Hepatocyte (in vitro differentiated cells): ENCODE measurements at regions not wholly inside any gene's neighbourhood (a gene's known extent, or its start where the extent isn't known, plus 50 kb on each side); places are given as distances from the start of the nearest gene placed in this dataset.

ENCODE experiments used
- DNase-seq: peaks from one replicate; pipeline ENCODE4 v3.0.0-alpha.2; 2016; ENCODE audit warnings: low spot score
- H2AFZ ChIP-seq: fragments of 200-600 bp; sonication (generic); 2 replicates; pipeline ENCODE4 v1.6.0; 2016; ENCODE audit warnings: antibody characterized with exemption, mild to moderate bottlenecking
- H3K27ac ChIP-seq: fragments of 200-600 bp; sonication (generic); 2 replicates; pipeline ENCODE4 v1.5.1; 2016; ENCODE audit warnings: mild to moderate bottlenecking
- H3K27me3 ChIP-seq: fragments of 200-600 bp; sonication (generic); 2 replicates; pipeline ENCODE4 v1.6.1; 2016
- H3K36me3 ChIP-seq: fragments of 200-600 bp; sonication (generic); replicated peaks from 2 replicates; pipeline ENCODE4 v1.5.1; 2016; ENCODE audit warnings: low read depth; ENCODE audit not compliant: insufficient read depth
- H3K4me1 ChIP-seq: fragments of 200-600 bp; sonication (generic); 2 replicates; pipeline ENCODE4 v1.5.1; 2016; ENCODE audit warnings: mild to moderate bottlenecking, moderate library complexity; ENCODE audit not compliant: insufficient read depth
- H3K4me2 ChIP-seq: fragments of 200-600 bp; sonication (generic); 2 replicates; pipeline ENCODE4 v1.6.0; 2016
- H3K4me3 ChIP-seq: fragments of 200-600 bp; sonication (generic); 2 replicates; pipeline ENCODE4 v1.5.1; 2016; ENCODE audit warnings: mild to moderate bottlenecking
- H3K79me2 ChIP-seq: fragments of 200-600 bp; sonication (generic); 2 replicates; pipeline ENCODE4 v1.6.0; 2017; ENCODE audit warnings: mild to moderate bottlenecking
- H3K9me2 ChIP-seq: fragments of 200-600 bp; sonication (generic); replicated peaks from 2 replicates; pipeline ENCODE4 v1.6.0; 2017; ENCODE audit warnings: mild to moderate bottlenecking; ENCODE audit not compliant: insufficient read depth
- H3K9me3 ChIP-seq: fragments of 200-600 bp; sonication (generic); 2 replicates; pipeline ENCODE4 v1.5.1; 2016; ENCODE audit warnings: low read depth, mild to moderate bottlenecking
- H4K20me1 ChIP-seq: fragments of 200-600 bp; sonication (generic); 2 replicates; pipeline ENCODE4 v1.6.0; 2016; ENCODE audit warnings: mild to moderate bottlenecking; ENCODE audit not compliant: insufficient read depth, poor library complexity, severe bottlenecking
- CTCF ChIP-seq: fragments of 200-600 bp; sonication (generic); IDR thresholded peaks from 2 replicates; pipeline ENCODE4 v1.5.1; 2016; ENCODE audit warnings: antibody characterized with exemption, mild to moderate bottlenecking; ENCODE audit not compliant: poor library complexity
- EZH2 ChIP-seq: fragments of 200-600 bp; sonication (generic); IDR thresholded peaks from 2 replicates; pipeline ENCODE4 v1.6.1; 2016; ENCODE audit warnings: antibody characterized with exemption, mild to moderate bottlenecking, borderline replicate concordance
- EZH2phosphoT487 ChIP-seq: fragments of 200-600 bp; sonication (generic); IDR thresholded peaks from one replicate; pipeline ENCODE4 v1.6.1; 2018; ENCODE audit warnings: antibody characterized with exemption, mild to moderate bottlenecking, low read depth, moderate library complexity; ENCODE audit not compliant: unreplicated experiment, severe bottlenecking
- WGBS: methylation state at CpG from one replicate; pipeline ENCODE4 v1.1.6; 2016; ENCODE audit warnings: low lambda C conversion rate; ENCODE audit errors: missing lambda C conversion rate; 5-methylcytosine and 5-hydroxymethylcytosine counted together

- Histone ChIP-seq H4K20me1 (no peaks in the 10 kb centered on the region), H3K79me2 (no peaks in the 10 kb centered on the region), H3K4me1 (no peaks in the 10 kb centered on the region), H3K27me3 (no peaks in the 10 kb centered on the region), H3K9me2 (no peaks in the 10 kb centered on the region), H3K27ac (no peak overlapping the region), H2AFZ (no peak overlapping the region), H3K4me3 (no peak overlapping the region), H3K9me3 (no peaks in the 10 kb centered on the region), H3K4me2 (no peak overlapping the region), H3K36me3 (no peaks in the 10 kb centered on the region)
- WGBS = 88% methylated on average over 4 of the region's 4 CpGs
- DNase-seq = no peak
- TF ChIP-seq EZH2 = no peak
- TF ChIP-seq EZH2phosphoT487 = no peak
- no peak for TF ChIP-seq CTCF
Observed at GRCh38 chr3:118813472-118813871, 221.2 kb downstream of the IGSF11 start.

- 22% methylated on average over 5 of the region's 5 CpGs for WGBS
- no peaks in the 10 kb centered on the region for H3K9me2 ChIP-seq
- no peaks in the 10 kb centered on the region for H3K79me2 ChIP-seq
- H3K4me1 ChIP-seq = no peaks in the 10 kb centered on the region
- H3K27me3 ChIP-seq = no peaks in the 10 kb centered on the region
- no peaks in the 10 kb centered on the region for H3K9me3 ChIP-seq
- H3K27ac ChIP-seq = no peak overlapping the region
- no peaks in the 10 kb centered on the region for H4K20me1 ChIP-seq
- DNase-seq = peak; percentile 83
- H3K4me3 ChIP-seq = no peak overlapping the region
- no peak for TF ChIP-seq EZH2
- peak; percentile 92 for TF ChIP-seq CTCF
- H3K36me3 ChIP-seq = no peaks in the 10 kb centered on the region
- H3K4me2 ChIP-seq = peak overlapping the region; percentile 39
- H2AFZ ChIP-seq = no peak overlapping the region
Observed at GRCh38 chr3:118817748-118818165, 216.9 kb downstream of the IGSF11 start.

- no peak overlapping the region for H2AFZ ChIP-seq
Observed at GRCh38 chr3:118818386-118818785, 216.3 kb downstream of the IGSF11 start.

More at GRCh38 chr3:118818386-118818785, 216.3 kb downstream of the IGSF11 start:
- H3K4me1 ChIP-seq = no peaks in the 10 kb centered on the region
- H4K20me1 ChIP-seq = no peaks in the 10 kb centered on the region
- H3K9me2 ChIP-seq = no peaks in the 10 kb centered on the region
- no peak for DNase-seq
- no peak overlapping the region for H3K4me3 ChIP-seq
- H3K79me2 ChIP-seq = no peaks in the 10 kb centered on the region
- no peaks in the 10 kb centered on the region for H3K9me3 ChIP-seq
- TF ChIP-seq EZH2phosphoT487 (no peak), CTCF (no peak), EZH2 (no peak)
- 60% methylated on average over 2 of the region's 2 CpGs for WGBS
- no peaks in the 10 kb centered on the region for H3K36me3 ChIP-seq
- H3K27ac ChIP-seq = no peak overlapping the region
- H3K4me2 ChIP-seq = no peak overlapping the region
- no peaks in the 10 kb centered on the region for H3K27me3 ChIP-seq
